ENCODE measurements at regions not wholly inside any gene's neighbourhood (a gene's known extent, or its start where the extent isn't known, plus 50 kb on each side); places are given as distances from the start of the nearest gene placed in this dataset.

DNA sequence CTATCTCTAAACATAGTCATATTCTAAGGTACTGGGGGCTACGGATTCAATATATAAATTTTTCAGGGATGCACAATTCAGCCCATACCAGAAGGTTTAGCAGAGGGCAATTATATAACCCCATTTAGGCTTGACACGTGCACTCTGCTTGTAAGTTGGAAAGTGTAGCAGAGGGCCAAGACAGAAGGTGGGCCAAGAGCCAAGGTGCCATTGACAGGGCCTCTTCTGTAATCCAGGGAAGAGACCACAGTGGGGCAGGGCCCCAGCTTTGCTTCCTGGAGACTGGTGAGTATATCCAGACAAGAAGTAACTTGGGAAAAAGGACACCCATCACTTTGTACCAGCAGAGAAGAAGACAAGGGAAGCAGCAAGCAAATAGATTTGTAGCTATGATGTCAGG lies 672.4 kb upstream of the MARCKS start:
- TF ChIP-seq CTCF (IDR thresholded peaks at IDR 0.05), result no peak
- no peak for TF ChIP-seq POLR2A (IDR thresholded peaks at IDR 0.05)
- no peak for TF ChIP-seq POLR2AphosphoS5 (IDR thresholded peaks at IDR 0.05)
- intact Hi-C loops (cut with DNase I; ENCODE audit: low total_unique reads), result no loop called here
- no peaks in the 10 kb centered on the region for H3K9me3 ChIP-seq
- H3K4me3 ChIP-seq, result no peak overlapping the region
- no peaks in the 10 kb centered on the region for H3K27me3 ChIP-seq
- no peak overlapping the region for H3K27ac ChIP-seq
- no peaks in the 10 kb centered on the region for H3K36me3 ChIP-seq
- no peaks in the 10 kb centered on the region for H3K4me1 ChIP-seq
- no peak for DNase-seq (ENCODE audit: low spot score in 2 of 2)

DNA sequence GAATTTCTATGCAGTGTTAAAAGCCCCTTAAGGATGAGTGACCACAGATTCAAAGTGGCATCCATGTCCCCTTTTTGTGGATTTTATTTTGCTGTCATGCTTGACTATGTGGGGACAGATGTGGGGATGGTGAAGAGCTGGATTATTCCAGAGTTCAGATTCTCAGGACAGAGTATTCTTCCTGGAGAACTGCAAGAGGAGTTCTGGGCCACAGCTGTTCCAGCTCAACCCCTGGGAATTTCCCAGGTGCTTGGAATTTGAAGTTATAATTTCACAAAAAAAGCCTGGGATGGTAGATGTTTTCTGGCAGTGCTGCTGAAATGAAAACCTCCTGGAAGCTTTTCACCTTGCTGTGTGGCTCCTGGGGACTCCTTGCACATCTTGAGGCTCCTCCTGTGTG lies 671.8 kb upstream of the MARCKS start:
- Histone ChIP-seq H3K36me3 (no peaks in the 10 kb centered on the region), H3K27ac (no peak overlapping the region), H3K4me3 (no peak overlapping the region), H3K9me3 (no peaks in the 10 kb centered on the region), H3K27me3 (no peaks in the 10 kb centered on the region), H3K4me1 (no peaks in the 10 kb centered on the region)
- intact Hi-C loops (cut with DNase I; ENCODE audit: low total_unique reads), result no loop called here
- DNase-seq (ENCODE audit: low spot score in 2 of 2), result no peak
- no peak for TF ChIP-seq POLR2A (IDR thresholded peaks at IDR 0.05)
- TF ChIP-seq CTCF (IDR thresholded peaks at IDR 0.05), result no peak
- no peak for TF ChIP-seq POLR2AphosphoS5 (IDR thresholded peaks at IDR 0.05)

DNA sequence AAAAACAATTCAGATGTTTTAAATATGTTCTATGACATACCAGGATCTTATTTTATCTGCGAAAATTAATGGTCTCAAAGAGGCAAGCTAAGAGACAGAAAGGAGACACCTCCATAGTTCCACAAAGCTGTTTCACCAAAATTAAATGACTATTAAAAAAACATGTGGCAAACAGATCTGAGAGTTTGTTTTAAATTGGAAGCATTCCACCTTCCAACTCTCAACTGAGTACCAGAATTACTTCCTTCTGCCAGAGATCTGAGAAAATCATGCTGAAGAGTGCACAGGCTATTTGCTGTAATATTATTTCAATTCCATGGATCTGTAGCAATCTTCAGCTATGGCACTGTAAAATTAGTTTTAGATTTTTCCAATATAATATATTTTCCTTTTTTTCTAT lies 669.5 kb upstream of the MARCKS start:
- Histone ChIP-seq H3K36me3 (no peaks in the 10 kb centered on the region), H3K27ac (no peak overlapping the region), H3K4me3 (no peak overlapping the region), H3K4me1 (no peaks in the 10 kb centered on the region), H3K27me3 (no peaks in the 10 kb centered on the region), H3K9me3 (no peaks in the 10 kb centered on the region)
- TF ChIP-seq CTCF (IDR thresholded peaks at IDR 0.05), result no peak
- no peak for TF ChIP-seq POLR2AphosphoS5 (IDR thresholded peaks at IDR 0.05)
- no peak for TF ChIP-seq POLR2A (IDR thresholded peaks at IDR 0.05)
- intact Hi-C loops (cut with DNase I; ENCODE audit: low total_unique reads), result no loop called here
- no peak for DNase-seq (ENCODE audit: low spot score in 2 of 2)

DNA sequence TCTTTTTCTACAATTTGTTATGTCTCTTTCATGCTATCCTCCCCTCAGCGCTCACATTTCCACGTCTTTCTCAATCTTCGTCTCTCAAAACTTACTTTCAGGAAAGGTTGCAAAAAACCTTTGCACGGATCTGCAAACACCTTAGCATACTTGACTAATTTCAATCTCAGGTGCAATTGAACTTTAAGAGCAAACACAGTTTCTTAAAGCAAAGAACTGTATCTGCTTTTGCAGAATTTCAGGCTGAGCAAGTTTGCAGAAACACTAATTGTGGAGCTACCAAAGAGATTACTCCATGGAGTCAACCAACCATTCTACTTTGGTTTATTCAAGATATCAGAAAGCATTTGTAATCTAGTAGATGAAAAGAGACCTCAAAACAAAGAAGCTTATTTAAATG lies 668.2 kb upstream of the MARCKS start:
- H3K27me3 ChIP-seq, result no peaks in the 10 kb centered on the region
- H3K9me3 ChIP-seq, result no peaks in the 10 kb centered on the region
- intact Hi-C loops (cut with DNase I; ENCODE audit: low total_unique reads), result no loop called here
- no peak overlapping the region for H3K27ac ChIP-seq
- H3K36me3 ChIP-seq, result no peaks in the 10 kb centered on the region
- H3K4me1 ChIP-seq, result no peaks in the 10 kb centered on the region
- DNase-seq (ENCODE audit: low spot score in 2 of 2), result no peak
- no peak overlapping the region for H3K4me3 ChIP-seq
- TF ChIP-seq POLR2A (IDR thresholded peaks at IDR 0.05) (no peak), POLR2AphosphoS5 (IDR thresholded peaks at IDR 0.05) (no peak), CTCF (IDR thresholded peaks at IDR 0.05) (no peak)

GRCh38 chr6:113190170-113190569 lies 667.0 kb upstream of the MARCKS start:
- Histone ChIP-seq H3K4me1 (no peaks in the 10 kb centered on the region), H3K27ac (no peak overlapping the region), H3K27me3 (no peaks in the 10 kb centered on the region), H3K4me3 (no peak overlapping the region), H3K9me3 (no peaks in the 10 kb centered on the region), H3K36me3 (no peaks in the 10 kb centered on the region)
- TF ChIP-seq POLR2A (IDR thresholded peaks at IDR 0.05) (no peak), POLR2AphosphoS5 (IDR thresholded peaks at IDR 0.05) (no peak), CTCF (IDR thresholded peaks at IDR 0.05) (no peak)
- DNase-seq (ENCODE audit: low spot score in 2 of 2), result no peak
- intact Hi-C loops (cut with DNase I; ENCODE audit: low total_unique reads), result no loop called here
